GM23338 (cell line): ENCODE measurements at regions not wholly inside any gene's neighbourhood (a gene's known extent, or its start where the extent isn't known, plus 50 kb on each side); places are given as distances from the start of the nearest gene placed in this dataset.

Source experiments
- ATAC-seq: fragments of 200-7000 bp; cut with Tn5 transposase; 3 replicates; pipeline ENCODE4 v1.9.1; 2020
- DNase-seq: peaks from one replicate; pipeline ENCODE4 v3.0.0-alpha.2; 2015; ENCODE audit warnings: low spot score
- H2AFZ ChIP-seq: fragments of 200-600 bp; sonication (generic); 2 replicates; pipeline ENCODE4 v1.8.0; 2016; ENCODE audit warnings: antibody characterized with exemption, mild to moderate bottlenecking, moderate library complexity
- H3F3A ChIP-seq: fragments of 200-600 bp; sonication (generic); replicated peaks from 2 replicates; pipeline ENCODE4 v1.8.0; 2017; ENCODE audit warnings: antibody characterized with exemption, mixed run types, low read depth
- H3K27ac ChIP-seq: fragments of 200-600 bp; sonication (generic); 2 replicates; pipeline ENCODE4 v1.6.1; 2016; ENCODE audit warnings: low read depth
- H3K27me3 ChIP-seq: fragments of 200-600 bp; sonication (generic); 2 replicates; pipeline ENCODE4 v1.8.0; 2016; ENCODE audit warnings: mild to moderate bottlenecking, mixed run types, moderate library complexity; ENCODE audit not compliant: insufficient read depth
- H3K36me3 ChIP-seq: fragments of 200-600 bp; sonication (generic); 2 replicates; pipeline ENCODE4 v1.8.0; 2016; ENCODE audit warnings: mild to moderate bottlenecking; ENCODE audit not compliant: insufficient read depth
- H3K4me1 ChIP-seq: fragments of 200-600 bp; sonication (generic); 2 replicates; pipeline ENCODE4 v1.8.0; 2016; ENCODE audit warnings: mild to moderate bottlenecking, moderate library complexity; ENCODE audit not compliant: insufficient read depth
- H3K4me2 ChIP-seq: fragments of 200-600 bp; sonication (generic); 2 replicates; pipeline ENCODE4 v1.7.1; 2017; ENCODE audit warnings: mixed run types
- H3K4me3 ChIP-seq: fragments of 200-600 bp; sonication (generic); 2 replicates; pipeline ENCODE4 v1.6.1; 2016; ENCODE audit warnings: mixed run types
- H3K79me2 ChIP-seq: fragments of 200-600 bp; sonication (generic); replicated peaks from 2 replicates; pipeline ENCODE4 v1.8.0; 2017; ENCODE audit warnings: mild to moderate bottlenecking; ENCODE audit not compliant: insufficient read depth
- H3K9me2 ChIP-seq: fragments of 200-600 bp; sonication (generic); 2 replicates; pipeline ENCODE4 v1.8.0; 2017; ENCODE audit not compliant: insufficient read depth
- H4K20me1 ChIP-seq: fragments of 200-600 bp; sonication (generic); replicated peaks from 2 replicates; pipeline ENCODE4 v1.8.0; 2017; ENCODE audit warnings: mild to moderate bottlenecking; ENCODE audit not compliant: insufficient read depth
- H3K27ac Mint-ChIP-seq: 2 replicates; pipeline ENCODE4 v1.8.0; 2020; ENCODE audit warnings: inconsistent platforms, mild to moderate bottlenecking, moderate library complexity, mixed read lengths
- H3K27me3 Mint-ChIP-seq: 3 replicates; pipeline ENCODE4 v1.8.0; 2022; ENCODE audit warnings: low read depth, mild to moderate bottlenecking, moderate library complexity, mixed read lengths, inconsistent platforms; ENCODE audit not compliant: insufficient read depth, poor library complexity
- H3K36me3 Mint-ChIP-seq: 3 replicates; pipeline ENCODE4 v1.8.0; 2021; ENCODE audit warnings: low read depth, mild to moderate bottlenecking, inconsistent platforms, moderate library complexity, mixed read lengths
- H3K4me1 Mint-ChIP-seq: 3 replicates; pipeline ENCODE4 v1.8.0; 2020; ENCODE audit warnings: mild to moderate bottlenecking, inconsistent platforms, mixed read lengths
- H3K4me3 Mint-ChIP-seq: 3 replicates; pipeline ENCODE4 v1.8.0; 2021; ENCODE audit warnings: moderate library complexity, mild to moderate bottlenecking, inconsistent platforms, mixed read lengths
- H3K9me3 Mint-ChIP-seq: 3 replicates; pipeline ENCODE4 v1.8.0; 2020; ENCODE audit warnings: moderate library complexity, mild to moderate bottlenecking, inconsistent platforms, mixed read lengths
- CREB1 ChIP-seq: fragments of 250-450 bp; sonication (Bioruptor Pico); IDR thresholded peaks from 2 replicates; pipeline ENCODE4 v1.5.0; 2020; ENCODE audit warnings: low read depth, mild to moderate bottlenecking, moderate library complexity
- EZH2 ChIP-seq: fragments of 200-600 bp; sonication (generic); IDR thresholded peaks from one replicate; pipeline ENCODE4 v1.8.0; 2017; ENCODE audit warnings: antibody characterized with exemption, mild to moderate bottlenecking, low read depth; ENCODE audit not compliant: unreplicated experiment
- EZH2phosphoT487 ChIP-seq: fragments of 200-600 bp; sonication (generic); IDR thresholded peaks from one replicate; pipeline ENCODE4 v1.8.1; 2018; ENCODE audit warnings: antibody characterized with exemption; ENCODE audit not compliant: unreplicated experiment
- JUNB ChIP-seq: IDR thresholded peaks from one replicate; pipeline ENCODE4 v1.6.1; 2016; ENCODE audit warnings: antibody characterized with exemption; ENCODE audit not compliant: unreplicated experiment
- POLR2AphosphoS5 ChIP-seq: IDR thresholded peaks from 2 replicates; pipeline ENCODE4 v1.6.1; 2016; ENCODE audit warnings: antibody characterized with exemption, low read depth
- ZNF114 ChIP-seq: fragments of 250-450 bp; sonication (Bioruptor Pico); IDR thresholded peaks from 2 replicates; pipeline ENCODE4 v1.5.0; 2020; ENCODE audit warnings: mild to moderate bottlenecking, moderate library complexity
- ZNF331 ChIP-seq: fragments of 250-450 bp; sonication (Bioruptor Pico); IDR thresholded peaks from 2 replicates; pipeline ENCODE4 v1.5.0; 2020; ENCODE audit warnings: low read depth, mild to moderate bottlenecking, moderate library complexity
- TF ChIP-seq, protein P1 (sequence below): IDR thresholded peaks from 2 replicates; pipeline ENCODE4 v1.6.1; 2016; ENCODE audit warnings: antibody characterized with exemption
- TF ChIP-seq, protein P2 (sequence below), 2 experiments: fragments of 200-600 bp in 1 of 2; sonication (generic) in 1 of 2; conservative IDR thresholded peaks; 2 replicates each; pipeline versions ENCODE4 v1.5.1 to v1.6.1; 2016 to 2017; ENCODE audit warnings: antibody characterized with exemption in 2 of 2, low read depth in 2 of 2, mild to moderate bottlenecking in 2 of 2, moderate library complexity in 1 of 2
- TF ChIP-seq, protein P3 (sequence below): fragments of 250-450 bp; sonication (Bioruptor Pico); IDR thresholded peaks from 2 replicates; pipeline ENCODE4 v1.5.0; 2020; ENCODE audit warnings: mild to moderate bottlenecking, moderate library complexity
- TF ChIP-seq, protein P4 (sequence below): IDR thresholded peaks from one replicate; pipeline ENCODE4 v1.6.1; 2018; ENCODE audit warnings: antibody characterized with exemption; ENCODE audit not compliant: unreplicated experiment

DNA sequence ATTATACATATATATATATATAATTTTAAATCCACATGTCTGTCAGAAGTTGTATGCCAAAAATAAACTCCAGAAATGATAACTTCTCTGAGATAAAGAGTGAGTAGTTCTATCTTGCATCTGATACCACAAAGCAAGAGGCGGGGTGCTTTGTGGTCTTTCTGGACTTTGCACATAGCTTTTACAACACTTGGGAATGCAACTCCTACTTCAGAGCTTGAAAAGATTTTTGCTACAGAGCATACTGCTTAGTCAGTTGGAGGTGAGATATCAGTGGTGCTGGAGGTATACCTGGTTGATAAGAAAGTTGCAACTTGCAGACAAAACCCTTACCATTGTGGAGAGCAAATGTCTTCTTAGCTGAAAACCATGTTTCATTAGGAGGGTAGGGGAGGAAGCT lies 1384.5 kb upstream of the NUDT12 start (continued):
- TF ChIP-seq, protein P1, sequence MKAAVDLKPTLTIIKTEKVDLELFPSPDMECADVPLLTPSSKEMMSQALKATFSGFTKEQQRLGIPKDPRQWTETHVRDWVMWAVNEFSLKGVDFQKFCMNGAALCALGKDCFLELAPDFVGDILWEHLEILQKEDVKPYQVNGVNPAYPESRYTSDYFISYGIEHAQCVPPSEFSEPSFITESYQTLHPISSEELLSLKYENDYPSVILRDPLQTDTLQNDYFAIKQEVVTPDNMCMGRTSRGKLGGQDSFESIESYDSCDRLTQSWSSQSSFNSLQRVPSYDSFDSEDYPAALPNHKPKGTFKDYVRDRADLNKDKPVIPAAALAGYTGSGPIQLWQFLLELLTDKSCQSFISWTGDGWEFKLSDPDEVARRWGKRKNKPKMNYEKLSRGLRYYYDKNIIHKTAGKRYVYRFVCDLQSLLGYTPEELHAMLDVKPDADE = no peak
- TF ChIP-seq ZNF114 (CRISPR knock-in tag) (no peak), JUNB (no peak)

DNA sequence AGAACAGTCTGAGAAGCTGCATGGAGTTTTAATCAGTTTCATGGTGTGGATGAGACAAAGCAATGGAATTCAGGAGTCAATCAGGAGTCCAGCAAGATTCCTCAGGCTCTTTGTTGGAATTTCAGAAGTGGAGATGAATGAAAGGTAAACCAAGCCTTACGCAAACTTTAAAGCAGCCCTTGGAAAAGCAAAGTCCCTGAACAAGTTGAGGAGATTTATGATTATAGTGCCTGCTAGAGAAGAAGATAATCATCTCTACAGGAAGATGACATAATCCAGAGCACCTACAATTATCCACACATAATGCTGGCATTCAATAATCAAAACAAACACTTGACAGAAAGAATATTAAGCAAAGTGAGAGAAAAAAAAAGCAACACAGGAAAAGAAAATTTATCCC lies 1380.1 kb upstream of the NUDT12 start:
- Histone ChIP-seq H3F3A (no peaks in the 10 kb centered on the region), H3K27me3 (no peaks in the 10 kb centered on the region), H3K9me2 (no peaks in the 10 kb centered on the region), H3K4me3 (no peak overlapping the region), H3K4me1 (no peaks in the 10 kb centered on the region), H3K36me3 (no peaks in the 10 kb centered on the region), H3K4me2 (no peak overlapping the region), H4K20me1 (no peaks in the 10 kb centered on the region), H2AFZ (no peak overlapping the region), H3K27ac (no peak overlapping the region), H3K79me2 (no peaks in the 10 kb centered on the region)
- no peak for ATAC-seq
- DNase-seq = no peak
- H3K9me3 Mint-ChIP-seq = no peaks in the 10 kb centered on the region
- H3K4me1 Mint-ChIP-seq = no peaks in the 10 kb centered on the region
- H3K36me3 Mint-ChIP-seq = no peaks in the 10 kb centered on the region
- no peak overlapping the region for H3K27ac Mint-ChIP-seq
- no peaks in the 10 kb centered on the region for H3K27me3 Mint-ChIP-seq
- TF ChIP-seq ZNF114 (CRISPR knock-in tag) (no peak), EZH2phosphoT487 (no peak), EZH2 (no peak), POLR2AphosphoS5 (no peak), JUNB (no peak), ZNF331 (CRISPR knock-in tag) (no peak), CREB1 (CRISPR knock-in tag) (no peak)
- TF ChIP-seq, protein P2, sequence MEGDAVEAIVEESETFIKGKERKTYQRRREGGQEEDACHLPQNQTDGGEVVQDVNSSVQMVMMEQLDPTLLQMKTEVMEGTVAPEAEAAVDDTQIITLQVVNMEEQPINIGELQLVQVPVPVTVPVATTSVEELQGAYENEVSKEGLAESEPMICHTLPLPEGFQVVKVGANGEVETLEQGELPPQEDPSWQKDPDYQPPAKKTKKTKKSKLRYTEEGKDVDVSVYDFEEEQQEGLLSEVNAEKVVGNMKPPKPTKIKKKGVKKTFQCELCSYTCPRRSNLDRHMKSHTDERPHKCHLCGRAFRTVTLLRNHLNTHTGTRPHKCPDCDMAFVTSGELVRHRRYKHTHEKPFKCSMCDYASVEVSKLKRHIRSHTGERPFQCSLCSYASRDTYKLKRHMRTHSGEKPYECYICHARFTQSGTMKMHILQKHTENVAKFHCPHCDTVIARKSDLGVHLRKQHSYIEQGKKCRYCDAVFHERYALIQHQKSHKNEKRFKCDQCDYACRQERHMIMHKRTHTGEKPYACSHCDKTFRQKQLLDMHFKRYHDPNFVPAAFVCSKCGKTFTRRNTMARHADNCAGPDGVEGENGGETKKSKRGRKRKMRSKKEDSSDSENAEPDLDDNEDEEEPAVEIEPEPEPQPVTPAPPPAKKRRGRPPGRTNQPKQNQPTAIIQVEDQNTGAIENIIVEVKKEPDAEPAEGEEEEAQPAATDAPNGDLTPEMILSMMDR (conservative IDR thresholded peaks at IDR 0.05; ENCODE audit: low read depth in 2 of 2) = no peak
- TF ChIP-seq, protein P3, sequence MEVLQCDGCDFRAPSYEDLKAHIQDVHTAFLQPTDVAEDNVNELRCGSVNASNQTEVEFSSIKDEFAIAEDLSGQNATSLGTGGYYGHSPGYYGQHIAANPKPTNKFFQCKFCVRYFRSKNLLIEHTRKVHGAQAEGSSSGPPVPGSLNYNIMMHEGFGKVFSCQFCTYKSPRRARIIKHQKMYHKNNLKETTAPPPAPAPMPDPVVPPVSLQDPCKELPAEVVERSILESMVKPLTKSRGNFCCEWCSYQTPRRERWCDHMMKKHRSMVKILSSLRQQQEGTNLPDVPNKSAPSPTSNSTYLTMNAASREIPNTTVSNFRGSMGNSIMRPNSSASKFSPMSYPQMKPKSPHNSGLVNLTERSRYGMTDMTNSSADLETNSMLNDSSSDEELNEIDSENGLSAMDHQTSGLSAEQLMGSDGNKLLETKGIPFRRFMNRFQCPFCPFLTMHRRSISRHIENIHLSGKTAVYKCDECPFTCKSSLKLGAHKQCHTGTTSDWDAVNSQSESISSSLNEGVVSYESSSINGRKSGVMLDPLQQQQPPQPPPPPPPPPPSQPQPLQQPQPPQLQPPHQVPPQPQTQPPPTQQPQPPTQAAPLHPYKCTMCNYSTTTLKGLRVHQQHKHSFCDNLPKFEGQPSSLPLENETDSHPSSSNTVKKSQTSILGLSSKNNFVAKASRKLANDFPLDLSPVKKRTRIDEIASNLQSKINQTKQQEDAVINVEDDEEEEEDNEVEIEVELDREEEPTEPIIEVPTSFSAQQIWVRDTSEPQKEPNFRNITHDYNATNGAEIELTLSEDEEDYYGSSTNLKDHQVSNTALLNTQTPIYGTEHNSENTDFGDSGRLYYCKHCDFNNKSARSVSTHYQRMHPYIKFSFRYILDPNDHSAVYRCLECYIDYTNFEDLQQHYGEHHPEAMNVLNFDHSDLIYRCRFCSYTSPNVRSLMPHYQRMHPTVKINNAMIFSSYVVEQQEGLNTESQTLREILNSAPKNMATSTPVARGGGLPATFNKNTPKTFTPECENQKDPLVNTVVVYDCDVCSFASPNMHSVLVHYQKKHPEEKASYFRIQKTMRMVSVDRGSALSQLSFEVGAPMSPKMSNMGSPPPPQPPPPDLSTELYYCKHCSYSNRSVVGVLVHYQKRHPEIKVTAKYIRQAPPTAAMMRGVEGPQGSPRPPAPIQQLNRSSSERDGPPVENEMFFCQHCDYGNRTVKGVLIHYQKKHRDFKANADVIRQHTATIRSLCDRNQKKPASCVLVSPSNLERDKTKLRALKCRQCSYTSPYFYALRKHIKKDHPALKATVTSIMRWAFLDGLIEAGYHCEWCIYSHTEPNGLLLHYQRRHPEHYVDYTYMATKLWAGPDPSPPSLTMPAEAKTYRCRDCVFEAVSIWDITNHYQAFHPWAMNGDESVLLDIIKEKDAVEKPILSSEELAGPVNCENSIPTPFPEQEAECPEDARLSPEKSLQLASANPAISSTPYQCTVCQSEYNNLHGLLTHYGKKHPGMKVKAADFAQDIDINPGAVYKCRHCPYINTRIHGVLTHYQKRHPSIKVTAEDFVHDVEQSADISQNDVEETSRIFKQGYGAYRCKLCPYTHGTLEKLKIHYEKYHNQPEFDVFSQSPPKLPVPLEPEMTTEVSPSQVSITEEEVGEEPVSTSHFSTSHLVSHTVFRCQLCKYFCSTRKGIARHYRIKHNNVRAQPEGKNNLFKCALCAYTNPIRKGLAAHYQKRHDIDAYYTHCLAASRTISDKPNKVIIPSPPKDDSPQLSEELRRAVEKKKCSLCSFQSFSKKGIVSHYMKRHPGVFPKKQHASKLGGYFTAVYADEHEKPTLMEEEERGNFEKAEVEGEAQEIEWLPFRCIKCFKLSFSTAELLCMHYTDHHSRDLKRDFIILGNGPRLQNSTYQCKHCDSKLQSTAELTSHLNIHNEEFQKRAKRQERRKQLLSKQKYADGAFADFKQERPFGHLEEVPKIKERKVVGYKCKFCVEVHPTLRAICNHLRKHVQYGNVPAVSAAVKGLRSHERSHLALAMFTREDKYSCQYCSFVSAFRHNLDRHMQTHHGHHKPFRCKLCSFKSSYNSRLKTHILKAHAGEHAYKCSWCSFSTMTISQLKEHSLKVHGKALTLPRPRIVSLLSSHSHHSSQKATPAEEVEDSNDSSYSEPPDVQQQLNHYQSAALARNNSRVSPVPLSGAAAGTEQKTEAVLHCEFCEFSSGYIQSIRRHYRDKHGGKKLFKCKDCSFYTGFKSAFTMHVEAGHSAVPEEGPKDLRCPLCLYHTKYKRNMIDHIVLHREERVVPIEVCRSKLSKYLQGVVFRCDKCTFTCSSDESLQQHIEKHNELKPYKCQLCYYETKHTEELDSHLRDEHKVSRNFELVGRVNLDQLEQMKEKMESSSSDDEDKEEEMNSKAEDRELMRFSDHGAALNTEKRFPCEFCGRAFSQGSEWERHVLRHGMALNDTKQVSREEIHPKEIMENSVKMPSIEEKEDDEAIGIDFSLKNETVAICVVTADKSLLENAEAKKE = no peak
- TF ChIP-seq, protein P4, sequence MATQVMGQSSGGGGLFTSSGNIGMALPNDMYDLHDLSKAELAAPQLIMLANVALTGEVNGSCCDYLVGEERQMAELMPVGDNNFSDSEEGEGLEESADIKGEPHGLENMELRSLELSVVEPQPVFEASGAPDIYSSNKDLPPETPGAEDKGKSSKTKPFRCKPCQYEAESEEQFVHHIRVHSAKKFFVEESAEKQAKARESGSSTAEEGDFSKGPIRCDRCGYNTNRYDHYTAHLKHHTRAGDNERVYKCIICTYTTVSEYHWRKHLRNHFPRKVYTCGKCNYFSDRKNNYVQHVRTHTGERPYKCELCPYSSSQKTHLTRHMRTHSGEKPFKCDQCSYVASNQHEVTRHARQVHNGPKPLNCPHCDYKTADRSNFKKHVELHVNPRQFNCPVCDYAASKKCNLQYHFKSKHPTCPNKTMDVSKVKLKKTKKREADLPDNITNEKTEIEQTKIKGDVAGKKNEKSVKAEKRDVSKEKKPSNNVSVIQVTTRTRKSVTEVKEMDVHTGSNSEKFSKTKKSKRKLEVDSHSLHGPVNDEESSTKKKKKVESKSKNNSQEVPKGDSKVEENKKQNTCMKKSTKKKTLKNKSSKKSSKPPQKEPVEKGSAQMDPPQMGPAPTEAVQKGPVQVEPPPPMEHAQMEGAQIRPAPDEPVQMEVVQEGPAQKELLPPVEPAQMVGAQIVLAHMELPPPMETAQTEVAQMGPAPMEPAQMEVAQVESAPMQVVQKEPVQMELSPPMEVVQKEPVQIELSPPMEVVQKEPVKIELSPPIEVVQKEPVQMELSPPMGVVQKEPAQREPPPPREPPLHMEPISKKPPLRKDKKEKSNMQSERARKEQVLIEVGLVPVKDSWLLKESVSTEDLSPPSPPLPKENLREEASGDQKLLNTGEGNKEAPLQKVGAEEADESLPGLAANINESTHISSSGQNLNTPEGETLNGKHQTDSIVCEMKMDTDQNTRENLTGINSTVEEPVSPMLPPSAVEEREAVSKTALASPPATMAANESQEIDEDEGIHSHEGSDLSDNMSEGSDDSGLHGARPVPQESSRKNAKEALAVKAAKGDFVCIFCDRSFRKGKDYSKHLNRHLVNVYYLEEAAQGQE = no peak
- H3K4me3 Mint-ChIP-seq = no peak overlapping the region
